GM10248 (cell line): ENCODE measurements at regions not wholly inside any gene's neighbourhood (a gene's known extent, or its start where the extent isn't known, plus 50 kb on each side); places are given as distances from the start of the nearest gene placed in this dataset.

Experiments used
- CTCF ChIA-PET: fragments of 300-600 bp; sonication (Branson Sonifier 250); formaldehyde crosslinking; extraction: SDS; loops from one replicate; lab custom pipeline; 2021; ENCODE audit warnings: antibody characterized with exemption; lab: Yijun Ruan, JAX
- POLR2A ChIA-PET: fragments of 350-650 bp; sonication (Branson Sonifier 250); formaldehyde crosslinking; extraction: SDS; loops from one replicate; lab custom pipeline; 2020; ENCODE audit warnings: antibody characterized with exemption; lab: Yijun Ruan, JAX
- DNase-seq: peaks from one replicate; pipeline ENCODE4 v3.0.0; 2012; ENCODE audit errors: extremely low spot score
- CTCF ChIP-seq: IDR thresholded peaks from 2 replicates; pipeline ENCODE4 v1.5.1; 2012; ENCODE audit warnings: mild to moderate bottlenecking, low read depth; ENCODE audit errors: extremely low read depth, missing control alignments, control extremely low read depth

GRCh38 chr11:127259102-127259501 lies 258.5 kb upstream of the KIRREL3 start:
- no peak for DNase-seq
- ChIA-PET CTCF (no interaction called here), POLR2A (no interaction called here)
- TF ChIP-seq CTCF: no peak

GRCh38 chr11:127255209-127255608 lies 254.6 kb upstream of the KIRREL3 start:
- DNase-seq: no peak
- ChIA-PET POLR2A (no interaction called here), CTCF (no interaction called here)
- no peak for TF ChIP-seq CTCF

- TF ChIP-seq CTCF: no peak
- DNase-seq: peak; percentile 12
- CTCF ChIA-PET: interaction anchor here (1.1 kb wide), 1 partner anchor 10 kb away, joined by 4 read pairs; no protein-coding TSS in a partner anchor
- POLR2A ChIA-PET: no interaction called here
These were observed 251.8 kb upstream of the KIRREL3 start for GRCh38 chr11:127252321-127252720.

- ChIA-PET CTCF (no interaction called here), POLR2A (no interaction called here)
- TF ChIP-seq CTCF: no peak
- DNase-seq: no peak
These were observed 249.0 kb upstream of the KIRREL3 start for GRCh38 chr11:127249576-127249975.

GRCh38 chr11:127248476-127248875 lies 247.9 kb upstream of the KIRREL3 start:
- no peak for DNase-seq
- CTCF ChIA-PET: no interaction called here
- TF ChIP-seq CTCF: no peak
- POLR2A ChIA-PET: no interaction called here

- CTCF ChIA-PET: no interaction called here
- TF ChIP-seq CTCF: no peak
- DNase-seq: no peak
- POLR2A ChIA-PET: no interaction called here
These were observed 246.8 kb upstream of the KIRREL3 start for GRCh38 chr11:127247261-127247851.
